Glomerular visceral epithelial cell (primary cell): ENCODE measurements at regions not wholly inside any gene's neighbourhood (a gene's known extent, or its start where the extent isn't known, plus 50 kb on each side); places are given as distances from the start of the nearest gene placed in this dataset.

Source experiments
- DNase-seq: peaks from one replicate; pipeline ENCODE4 v3.0.0-alpha.2; 2016; ENCODE audit errors: extremely low spot score

- no peak for DNase-seq
These were observed 1349.6 kb upstream of the FLRT2 start for GRCh38 chr14:84180336-84180735.

GRCh38 chr14:84181072-84181471 is 1348.9 kb upstream of the FLRT2 start:
- peak; percentile 32 for DNase-seq

DNA sequence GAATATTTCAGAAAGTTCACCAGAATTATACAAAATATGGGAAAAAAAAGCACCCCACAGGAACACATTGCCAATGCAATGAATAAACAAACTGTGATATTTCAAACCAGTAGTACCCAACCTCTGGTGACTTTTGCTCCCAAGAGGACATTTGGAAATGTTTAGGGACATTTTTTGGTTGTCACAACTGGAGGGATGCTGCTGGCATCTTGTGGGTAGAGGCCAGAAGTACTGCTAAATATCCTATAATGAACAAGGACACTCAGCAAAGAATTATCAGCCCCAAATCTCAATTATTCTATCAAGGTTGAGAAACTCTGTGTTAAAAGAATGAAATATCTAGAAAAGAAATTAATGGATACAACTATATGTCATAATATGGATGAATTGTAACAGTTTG is 1334.4 kb upstream of the FLRT2 start:
- DNase-seq = no peak

- DNase-seq = no peak
These were observed 1332.2 kb upstream of the FLRT2 start for GRCh38 chr14:84197704-84198103.

DNA sequence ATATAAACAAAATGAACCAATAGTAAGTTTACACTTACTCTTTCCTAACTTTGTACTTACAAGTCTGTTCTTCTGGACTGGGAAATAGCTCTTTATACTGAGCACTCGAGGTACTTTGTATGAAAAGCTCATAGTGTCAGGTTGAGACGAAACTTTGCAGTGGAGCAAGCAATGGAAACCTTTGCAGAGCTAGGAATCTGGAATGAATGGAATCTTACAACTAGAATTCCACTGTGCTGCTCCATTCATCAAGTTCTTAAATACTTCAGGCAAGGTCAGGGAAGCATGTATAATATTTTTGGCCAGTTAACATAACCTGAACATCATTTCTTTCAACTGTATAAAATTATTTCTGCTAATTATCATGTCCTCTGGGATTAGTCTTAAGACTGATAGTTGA is 1327.5 kb upstream of the FLRT2 start:
- no peak for DNase-seq

GRCh38 chr14:84203896-84204295 is 1326.0 kb upstream of the FLRT2 start:
- DNase-seq = no peak

GRCh38 chr14:84208451-84208850 is 1321.5 kb upstream of the FLRT2 start:
- DNase-seq = no peak

DNA sequence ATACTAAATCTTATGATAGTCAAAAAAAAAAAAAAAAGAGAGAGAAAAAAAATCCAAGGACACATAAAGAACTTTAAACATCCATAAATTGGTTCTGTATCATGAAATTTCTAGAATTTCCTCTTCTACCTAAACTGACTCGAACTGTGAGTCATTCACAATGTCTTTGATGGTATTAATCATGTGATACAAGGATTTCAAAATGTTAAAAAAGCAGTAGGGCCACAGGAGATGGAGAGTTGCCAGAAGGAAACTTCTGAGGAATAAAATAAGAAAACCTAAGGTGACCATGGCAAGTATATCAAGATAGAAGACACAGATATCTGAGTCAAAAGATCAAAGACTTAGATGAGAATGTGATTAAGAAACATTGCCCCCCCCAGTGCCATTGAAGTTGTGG is 1320.9 kb upstream of the FLRT2 start:
- DNase-seq = no peak

DNA sequence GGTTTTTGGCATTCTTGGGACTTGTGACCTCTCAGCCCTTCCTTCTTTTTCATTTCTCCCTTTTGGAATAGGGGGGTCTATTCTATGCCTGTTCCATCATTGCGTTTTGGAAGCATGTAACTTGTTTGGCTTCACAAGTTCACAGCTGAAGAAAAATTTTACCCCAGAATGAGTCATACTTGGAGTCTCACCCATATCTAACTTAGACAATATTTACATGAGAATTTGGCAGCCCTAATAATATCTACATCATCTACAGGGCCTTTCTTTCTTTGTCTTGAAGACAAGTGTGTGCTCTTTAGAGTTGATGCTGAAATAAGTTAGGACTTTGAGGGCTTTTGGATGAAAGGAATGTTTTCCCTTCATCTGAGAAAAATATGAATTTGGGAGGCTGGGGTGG is 1312.9 kb upstream of the FLRT2 start:
- no peak for DNase-seq

DNA sequence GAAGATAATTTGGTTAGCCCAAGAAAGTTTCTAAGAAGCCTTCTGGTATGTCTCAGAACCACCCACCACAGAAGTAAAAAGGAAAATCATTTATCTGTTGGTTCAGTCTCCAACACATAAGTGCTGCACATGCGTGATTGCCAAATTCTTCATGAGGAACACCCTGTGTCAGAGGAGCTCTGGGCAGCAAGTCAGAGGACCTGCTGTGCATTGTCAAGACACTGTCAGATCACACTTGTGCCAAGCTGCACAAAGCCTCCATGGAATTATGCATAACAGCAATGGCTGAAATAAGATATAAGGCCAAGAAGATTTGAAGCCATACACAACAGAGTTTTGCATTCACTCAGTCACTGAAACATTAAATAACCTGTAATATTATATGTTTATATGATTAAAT is 1304.7 kb upstream of the FLRT2 start:
- no peak for DNase-seq

GRCh38 chr14:84228702-84229101 is 1301.2 kb upstream of the FLRT2 start:
- no peak for DNase-seq

DNA sequence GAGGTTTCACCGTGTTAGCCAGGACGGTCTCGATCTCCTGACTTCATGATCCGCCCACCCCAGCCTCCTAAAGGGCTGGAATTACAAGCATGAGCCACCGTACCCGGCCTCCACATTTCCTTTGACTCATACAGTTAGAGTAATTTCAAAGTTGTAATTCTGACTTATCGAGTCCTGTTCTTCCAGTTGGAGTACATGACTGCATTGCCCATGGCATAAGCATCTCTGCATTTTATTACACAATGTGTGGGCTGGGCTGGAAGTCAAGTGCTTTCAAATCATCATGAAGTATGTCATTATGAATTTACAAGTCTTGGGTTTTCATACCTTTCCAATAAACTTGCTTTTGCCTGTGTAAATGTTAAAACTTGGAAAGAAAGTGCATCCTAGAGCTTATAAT is 1295.7 kb upstream of the FLRT2 start:
- DNase-seq = no peak

- DNase-seq = no peak
These were observed 1293.7 kb upstream of the FLRT2 start for GRCh38 chr14:84236290-84236689.

DNA sequence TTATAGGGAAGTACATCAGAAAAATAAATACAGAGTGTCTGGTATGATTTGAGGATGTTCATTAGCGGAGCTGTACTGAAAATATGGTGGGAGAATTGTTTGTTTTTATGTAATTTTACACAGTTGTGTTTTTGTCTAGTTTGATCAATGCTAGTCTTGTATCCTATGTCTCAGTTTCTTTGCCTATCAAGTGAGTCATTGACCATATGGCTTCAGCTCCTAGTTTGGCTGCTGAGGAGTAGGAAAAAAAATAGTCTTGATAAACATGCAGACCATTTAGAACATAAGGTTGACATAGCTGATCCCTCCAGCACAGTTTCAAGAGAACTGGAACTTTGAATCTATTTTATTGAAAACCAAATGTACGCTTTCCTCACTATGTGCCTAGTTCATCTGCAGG is 1292.1 kb upstream of the FLRT2 start:
- no peak for DNase-seq

GRCh38 chr14:84247693-84248092 is 1282.3 kb upstream of the FLRT2 start:
- DNase-seq = no peak

GRCh38 chr14:84250893-84251292 is 1279.1 kb upstream of the FLRT2 start:
- DNase-seq = no peak

DNA sequence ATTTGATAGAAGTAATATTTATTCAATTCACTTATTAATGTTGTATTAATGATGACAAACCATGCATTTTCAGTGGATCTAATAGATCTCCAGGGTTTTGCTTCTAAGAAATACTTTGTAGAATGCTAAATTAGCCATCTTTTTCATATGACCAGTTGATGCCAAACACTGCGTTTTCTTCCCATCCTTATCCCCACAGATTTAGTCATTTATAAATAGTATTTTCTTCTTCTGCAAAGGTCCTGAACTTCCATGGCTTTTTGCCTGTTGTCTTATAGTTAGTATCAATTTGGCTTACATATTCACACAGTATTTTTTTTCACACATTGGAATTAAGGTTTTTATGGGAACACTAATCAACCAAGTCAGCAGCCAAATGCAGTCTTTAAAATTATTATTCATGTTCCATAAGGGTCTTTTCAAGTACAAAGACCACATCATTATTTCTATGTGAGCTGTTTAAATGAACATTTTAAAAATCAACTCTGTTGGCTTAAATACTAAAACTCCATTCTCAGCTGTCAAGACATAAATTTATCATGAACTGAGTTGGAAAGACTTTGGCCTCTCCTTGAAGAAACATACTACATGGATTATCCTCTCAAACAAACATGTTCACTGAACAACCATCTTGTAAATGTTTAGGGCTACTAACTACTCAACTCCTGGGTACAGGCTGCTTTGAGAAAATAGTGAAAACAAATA is 1278.4 kb upstream of the FLRT2 start:
- DNase-seq = no peak

- DNase-seq = no peak
These were observed 1277.2 kb upstream of the FLRT2 start for GRCh38 chr14:84252706-84253105.

DNA sequence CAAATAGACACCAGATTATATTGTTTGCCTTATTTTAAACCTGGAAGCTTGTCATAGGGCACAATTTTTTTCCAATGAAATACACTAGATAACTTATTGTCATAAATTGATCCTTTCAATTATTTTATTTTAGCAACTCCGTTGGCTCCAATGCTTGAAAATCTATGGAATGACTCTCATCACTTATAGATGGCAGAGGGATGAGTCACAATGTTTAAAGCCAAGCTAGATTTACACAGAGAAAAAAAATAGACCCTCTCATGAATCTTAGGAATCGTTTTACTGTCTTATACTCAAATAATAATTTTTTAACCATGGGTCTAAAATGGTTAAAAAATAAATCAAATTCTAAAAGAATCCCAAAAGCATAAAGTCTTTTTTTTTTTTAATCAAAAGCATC is 1276.6 kb upstream of the FLRT2 start:
- no peak for DNase-seq

DNA sequence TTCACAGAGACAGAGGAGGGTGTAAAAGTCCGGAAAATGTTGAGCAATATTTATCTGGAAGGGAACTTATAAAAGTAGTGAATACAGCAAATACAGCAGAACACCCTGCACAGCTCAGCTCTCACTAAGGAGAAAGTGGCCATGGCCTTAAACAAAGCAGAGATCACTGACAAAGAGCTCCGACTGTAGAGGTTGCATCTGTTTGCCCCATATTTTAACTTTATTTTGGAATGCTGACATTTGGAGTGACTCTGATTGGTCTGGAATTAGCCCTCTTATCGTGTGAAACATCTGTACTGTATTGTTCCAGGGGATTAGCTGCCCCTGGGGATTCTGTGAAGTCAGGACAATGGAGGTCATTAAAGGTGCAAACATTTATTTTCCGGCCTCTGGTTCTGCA is 1275.7 kb upstream of the FLRT2 start:
- DNase-seq = no peak

DNA sequence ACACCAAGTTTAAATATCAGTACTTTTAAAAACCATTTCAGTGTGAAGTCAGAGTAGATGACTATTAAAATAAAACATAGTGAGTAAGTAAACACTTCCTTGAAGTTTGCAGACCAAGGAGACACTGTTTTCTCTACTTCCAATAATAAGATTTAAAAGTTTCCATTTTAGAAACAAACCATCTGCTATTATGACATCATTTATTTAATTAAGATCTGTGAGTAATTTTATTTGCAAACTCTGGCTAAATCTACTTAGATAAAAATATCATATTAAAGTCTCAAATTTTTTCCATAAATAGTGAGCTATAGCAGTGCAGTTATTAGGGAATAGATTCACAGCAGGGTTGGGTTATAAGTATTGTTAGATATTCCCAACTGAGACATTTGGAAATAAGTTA is 1267.0 kb upstream of the FLRT2 start:
- no peak for DNase-seq

DNA sequence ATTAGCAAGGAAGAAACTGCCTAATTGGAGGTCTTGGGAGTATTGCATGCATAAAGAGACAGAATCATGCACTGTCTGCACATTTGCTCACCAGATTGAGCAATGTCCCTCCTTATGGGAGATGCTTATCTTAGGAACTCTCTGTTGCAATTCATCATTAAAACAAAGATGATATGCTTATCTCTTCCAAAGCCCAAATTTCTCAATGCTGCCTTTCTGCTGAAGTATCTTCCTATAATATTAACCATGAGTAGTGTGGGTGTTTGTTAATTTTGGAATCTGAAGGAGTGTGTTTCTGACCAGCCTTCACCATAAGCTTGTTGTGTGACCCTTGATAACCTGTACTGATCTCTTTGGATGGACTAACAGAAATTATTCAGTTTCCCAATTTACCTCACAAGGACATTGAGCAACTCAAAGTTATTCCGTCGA is 1257.6 kb upstream of the FLRT2 start:
- DNase-seq = no peak

GRCh38 chr14:84273181-84273580 is 1256.8 kb upstream of the FLRT2 start:
- DNase-seq = no peak

GRCh38 chr14:84282618-84283017 is 1247.3 kb upstream of the FLRT2 start:
- no peak for DNase-seq
